ENCODE measurements at regions not wholly inside any gene's neighbourhood (a gene's known extent, or its start where the extent isn't known, plus 50 kb on each side); places are given as distances from the start of the nearest gene placed in this dataset.

- DNase-seq = no peak
- H4K20me1 ChIP-seq (ENCODE audit: insufficient read depth, low read length) = no peaks in the 10 kb centered on the region
- no peak overlapping the region for H2BK120ac ChIP-seq (ENCODE audit: low read depth, low read length)
- H3K27ac ChIP-seq (ENCODE audit: insufficient read depth, low read length) = no peak overlapping the region
- no peak overlapping the region for H4K91ac ChIP-seq (ENCODE audit: insufficient read depth, low read depth, low read length)
- H3K4me2 ChIP-seq (ENCODE audit: low read depth, low read length) = no peak overlapping the region
- no peaks in the 10 kb centered on the region for H3K27me3 ChIP-seq (ENCODE audit: control insufficient read depth, insufficient read depth, low read length)
- H3K4me3 ChIP-seq (ENCODE audit: insufficient read depth, low read depth, low read length) = no peak overlapping the region
- no peak overlapping the region for H3K14ac ChIP-seq (replicated peaks; ENCODE audit: low read depth, low read length)
- no peak overlapping the region for H2BK5ac ChIP-seq (ENCODE audit: low read depth, low read length, poor library complexity, severe bottlenecking)
- no peaks in the 10 kb centered on the region for H3K36me3 ChIP-seq (ENCODE audit: control insufficient read depth, insufficient read depth, low read length)
- dilution Hi-C loops (cut with HindIII; ENCODE audit: low sequenced_read_pairs, unreplicated experiment) = no loop called here
- H3K9me1 ChIP-seq (ENCODE audit: insufficient read depth, low read length) = no peaks in the 10 kb centered on the region
- intact Hi-C loops (cut with micrococcal nuclease) = no loop called here
- no peak overlapping the region for H3K9ac ChIP-seq (ENCODE audit: low read depth, low read length)
- H2BK15ac ChIP-seq (ENCODE audit: low read depth, low read length) = no peak overlapping the region
- H2AK5ac ChIP-seq (ENCODE audit: low read depth, low read length) = no peak overlapping the region
- ChIA-PET CTCF (no interaction called here), POLR2A (ENCODE audit: unreplicated experiment) (no interaction called here)
- H4K8ac ChIP-seq (ENCODE audit: low read depth in 2 of 2, low read length in 2 of 2) = no peak overlapping the region
- in situ Hi-C loops (cut with MboI; ENCODE audit: low sequenced_read_pairs) = no loop called here
- no peak overlapping the region for H3K56ac ChIP-seq (ENCODE audit: extremely low read depth, insufficient read depth, low read length)
- no peak overlapping the region for H3K4ac ChIP-seq (ENCODE audit: low read depth, low read length)
- WGBS, 2 experiments (ENCODE audit: extremely low coverage in 2 of 2, insufficient read length in 1 of 2) = no CpG with 5 or more reads among the region's 4 CpGs
- H3K9me3 ChIP-seq (ENCODE audit: control insufficient read depth, insufficient read depth, low read length) = no peaks in the 10 kb centered on the region
- ATAC-seq (ENCODE audit: low read depth) = no peak
- H3K23ac ChIP-seq (ENCODE audit: low read depth, low read length) = no peak overlapping the region
- no peak overlapping the region for H3K18ac ChIP-seq (ENCODE audit: low read depth, low read length)
- no peak overlapping the region for H4K5ac ChIP-seq (ENCODE audit: low read depth, low read length)
- H2AK9ac ChIP-seq (replicated peaks; ENCODE audit: low read depth, low read length, poor library complexity) = no peak overlapping the region
- no peaks in the 10 kb centered on the region for H3K4me1 ChIP-seq (ENCODE audit: control insufficient read depth, insufficient read depth, low read length)
- no peak overlapping the region for H2AFZ ChIP-seq (replicated peaks; ENCODE audit: low read length, poor library complexity)
- TF ChIP-seq POLR2A (IDR thresholded peaks at IDR 0.05; ENCODE audit: low read depth, low read length) (no peak), RFX5 (IDR thresholded peaks at IDR 0.05; ENCODE audit: low read depth, low read length) (no peak), FOS (IDR thresholded peaks at IDR 0.05; ENCODE audit: low read depth, low read length) (no peak), MAZ (IDR thresholded peaks at IDR 0.05; ENCODE audit: borderline replicate concordance, low read depth, low read length) (no peak), BHLHE40 (IDR thresholded peaks at IDR 0.05; ENCODE audit: low read depth, low read length) (no peak)
- TF ChIP-seq, protein P1, sequence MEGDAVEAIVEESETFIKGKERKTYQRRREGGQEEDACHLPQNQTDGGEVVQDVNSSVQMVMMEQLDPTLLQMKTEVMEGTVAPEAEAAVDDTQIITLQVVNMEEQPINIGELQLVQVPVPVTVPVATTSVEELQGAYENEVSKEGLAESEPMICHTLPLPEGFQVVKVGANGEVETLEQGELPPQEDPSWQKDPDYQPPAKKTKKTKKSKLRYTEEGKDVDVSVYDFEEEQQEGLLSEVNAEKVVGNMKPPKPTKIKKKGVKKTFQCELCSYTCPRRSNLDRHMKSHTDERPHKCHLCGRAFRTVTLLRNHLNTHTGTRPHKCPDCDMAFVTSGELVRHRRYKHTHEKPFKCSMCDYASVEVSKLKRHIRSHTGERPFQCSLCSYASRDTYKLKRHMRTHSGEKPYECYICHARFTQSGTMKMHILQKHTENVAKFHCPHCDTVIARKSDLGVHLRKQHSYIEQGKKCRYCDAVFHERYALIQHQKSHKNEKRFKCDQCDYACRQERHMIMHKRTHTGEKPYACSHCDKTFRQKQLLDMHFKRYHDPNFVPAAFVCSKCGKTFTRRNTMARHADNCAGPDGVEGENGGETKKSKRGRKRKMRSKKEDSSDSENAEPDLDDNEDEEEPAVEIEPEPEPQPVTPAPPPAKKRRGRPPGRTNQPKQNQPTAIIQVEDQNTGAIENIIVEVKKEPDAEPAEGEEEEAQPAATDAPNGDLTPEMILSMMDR (conservative IDR thresholded peaks at IDR 0.05; ENCODE audit: low read depth, low read length) = no peak
- no peaks in the 10 kb centered on the region for H3K79me1 ChIP-seq (ENCODE audit: low read depth in 1 of 2, low read length in 2 of 2)
- BruUV-seq (replicated peaks) = no TSS peak
- no peak overlapping the region for H2BK20ac ChIP-seq (ENCODE audit: low read depth, low read length)
Measured at GRCh38 chr9:30121611-30122010, 2262.8 kb upstream of the ACO1 start.
